ENCODE measurements at regions not wholly inside any gene's neighbourhood (a gene's known extent, or its start where the extent isn't known, plus 50 kb on each side); places are given as distances from the start of the nearest gene placed in this dataset.

DNA sequence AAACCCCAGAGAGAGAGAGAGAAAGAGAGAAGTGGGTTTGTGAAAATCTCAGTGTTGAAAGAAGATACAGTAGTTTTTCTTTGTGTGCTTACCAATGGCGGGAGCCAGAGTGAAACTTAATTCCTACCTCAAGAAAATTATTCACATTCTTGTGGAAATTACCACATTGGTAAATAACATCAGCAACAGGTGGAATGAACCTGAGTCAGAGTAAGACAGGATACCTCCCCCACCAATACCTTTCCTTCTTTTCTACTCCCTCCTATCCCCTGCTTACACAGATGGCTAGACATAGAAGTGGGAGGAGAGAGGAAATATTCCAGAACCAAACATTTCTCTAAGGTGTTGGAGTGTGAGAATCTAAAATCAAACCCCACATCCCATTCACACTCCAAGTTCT is 793.9 kb downstream of the SORCS3 start:
- no peaks in the 10 kb centered on the region for H3K27me3 ChIP-seq
- 63 to 81% (median 74%) methylated on average over 1 of the region's 1 CpG for WGBS, 4 donors
- TF ChIP-seq, protein P1, sequence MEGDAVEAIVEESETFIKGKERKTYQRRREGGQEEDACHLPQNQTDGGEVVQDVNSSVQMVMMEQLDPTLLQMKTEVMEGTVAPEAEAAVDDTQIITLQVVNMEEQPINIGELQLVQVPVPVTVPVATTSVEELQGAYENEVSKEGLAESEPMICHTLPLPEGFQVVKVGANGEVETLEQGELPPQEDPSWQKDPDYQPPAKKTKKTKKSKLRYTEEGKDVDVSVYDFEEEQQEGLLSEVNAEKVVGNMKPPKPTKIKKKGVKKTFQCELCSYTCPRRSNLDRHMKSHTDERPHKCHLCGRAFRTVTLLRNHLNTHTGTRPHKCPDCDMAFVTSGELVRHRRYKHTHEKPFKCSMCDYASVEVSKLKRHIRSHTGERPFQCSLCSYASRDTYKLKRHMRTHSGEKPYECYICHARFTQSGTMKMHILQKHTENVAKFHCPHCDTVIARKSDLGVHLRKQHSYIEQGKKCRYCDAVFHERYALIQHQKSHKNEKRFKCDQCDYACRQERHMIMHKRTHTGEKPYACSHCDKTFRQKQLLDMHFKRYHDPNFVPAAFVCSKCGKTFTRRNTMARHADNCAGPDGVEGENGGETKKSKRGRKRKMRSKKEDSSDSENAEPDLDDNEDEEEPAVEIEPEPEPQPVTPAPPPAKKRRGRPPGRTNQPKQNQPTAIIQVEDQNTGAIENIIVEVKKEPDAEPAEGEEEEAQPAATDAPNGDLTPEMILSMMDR (IDR thresholded peaks at IDR 0.05), result no peak
- TF ChIP-seq POLR2A (IDR thresholded peaks at IDR 0.05), result no peak
- H3K9me3 ChIP-seq (replicated peaks in 1 of 3), result no peaks in the 10 kb centered on the region
- H3K27ac ChIP-seq, result no peak overlapping the region
- intact Hi-C loops (cut with DNase I), result no loop called here
- no peak overlapping the region for H3K4me3 ChIP-seq
- no peak for DNase-seq
- H3K36me3 ChIP-seq (replicated peaks in 1 of 2), result no peaks in the 10 kb centered on the region
- H3K4me1 ChIP-seq (replicated peaks in 1 of 2), result no peaks in the 10 kb centered on the region

DNA sequence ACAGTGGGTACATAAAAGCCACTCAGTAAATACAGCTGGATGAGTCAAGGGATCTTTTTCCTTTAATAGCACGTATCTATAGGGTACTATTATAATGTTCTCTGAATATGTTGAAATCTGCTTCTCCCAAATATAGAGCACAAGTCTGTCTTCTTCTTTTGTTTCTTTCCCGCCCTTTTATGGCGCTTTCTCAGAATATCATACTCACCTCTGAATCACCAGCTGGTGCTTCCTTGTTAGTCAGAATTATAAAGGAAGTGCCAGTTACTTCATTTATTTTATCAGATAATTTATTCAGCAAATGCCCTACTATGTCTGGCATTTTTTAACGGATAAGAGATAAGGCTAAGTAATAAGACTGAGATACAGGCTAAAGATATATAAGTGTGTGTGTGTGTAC is 772.9 kb downstream of the SORCS3 start:
- DNase-seq, result no peak
- no peaks in the 10 kb centered on the region for H3K36me3 ChIP-seq (replicated peaks in 1 of 2)
- WGBS, 4 donors, result 66 to 80% (median 70%) methylated on average over 4 of the region's 4 CpGs
- intact Hi-C loops (cut with DNase I), result no loop called here
- H3K9me3 ChIP-seq (replicated peaks in 1 of 3), result peaks cover 0 to under 1% (median 0%) of the 10 kb centered on the region in 3 donors
- no peaks in the 10 kb centered on the region for H3K4me1 ChIP-seq (replicated peaks in 1 of 2)
- H3K27ac ChIP-seq, result no peak overlapping the region
- H3K4me3 ChIP-seq, result no peak overlapping the region
- H3K27me3 ChIP-seq, result no peaks in the 10 kb centered on the region
- TF ChIP-seq, protein P1 (IDR thresholded peaks at IDR 0.05), result no peak
- no peak for TF ChIP-seq POLR2A (IDR thresholded peaks at IDR 0.05)

DNA sequence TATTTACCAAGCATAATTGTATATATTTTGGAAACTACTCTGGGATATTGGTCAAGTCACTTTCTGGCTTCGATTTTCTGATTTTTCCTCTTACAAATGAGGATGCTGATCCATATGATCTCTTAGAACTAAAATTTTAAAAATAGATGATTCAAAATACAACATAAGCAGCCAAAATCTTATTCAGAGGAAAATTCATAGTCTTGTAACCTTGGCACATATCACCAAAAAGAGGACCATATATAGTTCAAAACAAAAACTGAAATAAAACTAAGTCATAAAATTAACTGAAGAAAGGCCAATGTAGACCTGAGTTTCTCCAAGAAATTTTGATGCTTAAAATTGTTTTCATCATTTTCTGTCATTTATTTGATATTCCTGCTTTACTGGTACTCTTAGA is 768.3 kb downstream of the SORCS3 start:
- 42 to 67% (median 48%) methylated on average over 1 of the region's 1 CpG for WGBS, 4 donors
- intact Hi-C loops (cut with DNase I), result no loop called here

DNA sequence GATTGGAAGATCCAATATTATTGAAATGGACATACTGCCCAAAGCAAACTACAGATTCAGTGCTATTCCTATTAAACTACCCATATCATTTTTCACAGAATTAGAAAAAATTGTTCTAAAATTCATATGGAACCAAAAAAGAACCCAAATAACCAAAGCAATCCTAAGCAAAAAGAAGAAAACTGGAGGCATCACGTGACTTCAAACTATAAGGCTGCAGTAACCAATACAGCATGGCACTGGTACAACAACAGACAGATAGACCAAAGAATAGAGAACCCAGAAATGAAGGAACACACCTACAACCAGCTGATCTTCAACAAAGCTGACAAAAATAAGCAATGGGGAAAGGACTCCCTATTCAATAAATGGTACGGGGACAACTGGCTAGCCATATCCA is 765.4 kb downstream of the SORCS3 start:
- Histone ChIP-seq H3K9me3 (replicated peaks in 1 of 3) (peaks cover 0 to 5% (median 0%) of the 10 kb centered on the region in 3 donors), H3K4me3 (no peak overlapping the region), H3K36me3 (replicated peaks in 1 of 2) (no peaks in the 10 kb centered on the region), H3K27ac (no peak overlapping the region), H3K27me3 (no peaks in the 10 kb centered on the region), H3K4me1 (replicated peaks in 1 of 2) (no peaks in the 10 kb centered on the region)
- TF ChIP-seq, protein P1 (IDR thresholded peaks at IDR 0.05), result no peak
- no peak for TF ChIP-seq POLR2A (IDR thresholded peaks at IDR 0.05)
- intact Hi-C loops (cut with DNase I), result no loop called here
- no peak for DNase-seq
- WGBS, 4 donors, result 67 to 81% (median 76%) methylated on average over 2 of the region's 2 CpGs

More for the DNA sequence above, 768.3 kb downstream of the SORCS3 start:
- Histone ChIP-seq H3K36me3 (replicated peaks in 1 of 2) (no peaks in the 10 kb centered on the region), H3K4me3 (no peak overlapping the region), H3K27me3 (no peaks in the 10 kb centered on the region), H3K27ac (no peak overlapping the region), H3K9me3 (replicated peaks in 1 of 3) (peaks cover 0 to 5% (median 0%) of the 10 kb centered on the region in 3 donors), H3K4me1 (replicated peaks in 1 of 2) (no peaks in the 10 kb centered on the region)
- DNase-seq, result no peak
- TF ChIP-seq, protein P1 (IDR thresholded peaks at IDR 0.05), result no peak
- no peak for TF ChIP-seq POLR2A (IDR thresholded peaks at IDR 0.05)

All from adrenal gland (tissue), 9 donors.